ENCODE measurements at regions not wholly inside any gene's neighbourhood (a gene's known extent, or its start where the extent isn't known, plus 50 kb on each side); places are given as distances from the start of the nearest gene placed in this dataset.
A peak's percentile ranks its signal among the peaks of the same experiment; 100 is the strongest.

GRCh38 chr9:23926368-23926767 lies 100.3 kb upstream of the ELAVL2 start:
- intact Hi-C loops (cut with DNase I): no loop called here
- TF ChIP-seq POLR2A (IDR thresholded peaks at IDR 0.05) (no peak), CTCF (IDR thresholded peaks at IDR 0.05) (no peak)
- no peaks in the 10 kb centered on the region for H3K27me3 ChIP-seq

GRCh38 chr9:23914431-23915003 lies 88.5 kb upstream of the ELAVL2 start:
- no peaks in the 10 kb centered on the region for H3K4me1 ChIP-seq
- TF ChIP-seq CTCF (IDR thresholded peaks at IDR 0.05) (no peak), POLR2A (IDR thresholded peaks at IDR 0.05) (no peak)
- no peaks in the 10 kb centered on the region for H3K36me3 ChIP-seq
- H3K27me3 ChIP-seq: no peaks in the 10 kb centered on the region
- no peak overlapping the region for H3K27ac ChIP-seq
- WGBS, 4 donors: 87 to 90% (median 89%) methylated on average over 11 to 17 of the region's 17 CpGs
- intact Hi-C loops (cut with DNase I): no loop called here
- no peak overlapping the region for H3K4me3 ChIP-seq
- ATAC-seq (no peak), DNase-seq (peak in 1 of 5 donors; percentile 48)
- peaks cover 0 to 7% (median 0%) of the 10 kb centered on the region in 12 donors for H3K9me3 ChIP-seq

More at GRCh38 chr9:23926368-23926767, 100.3 kb upstream of the ELAVL2 start:
- Histone ChIP-seq H3K4me3 (no peak overlapping the region), H3K4me1 (no peaks in the 10 kb centered on the region), H3K9me3 (peaks cover 0 to 33% (median 6%) of the 10 kb centered on the region in 12 donors), H3K27ac (no peak overlapping the region), H3K36me3 (no peaks in the 10 kb centered on the region)
- DNase-seq (no peak), ATAC-seq (no peak)

- intact Hi-C loops (cut with DNase I): no loop called here
- H3K4me1 ChIP-seq: no peaks in the 10 kb centered on the region
- TF ChIP-seq CTCF (IDR thresholded peaks at IDR 0.05): no peak
- no peak for TF ChIP-seq POLR2A (IDR thresholded peaks at IDR 0.05)
- H3K27ac ChIP-seq: no peak overlapping the region
- WGBS, 4 donors: 67 to 77% (median 71%) methylated on average over 1 of the region's 1 CpG
- no peak overlapping the region for H3K4me3 ChIP-seq
- ATAC-seq: no peak
- no peaks in the 10 kb centered on the region for H3K36me3 ChIP-seq
- no peaks in the 10 kb centered on the region for H3K27me3 ChIP-seq
- DNase-seq: no peak
- H3K9me3 ChIP-seq: peaks cover 0 to 7% (median 0%) of the 10 kb centered on the region in 12 donors
These were observed 81.3 kb upstream of the ELAVL2 start for GRCh38 chr9:23907343-23907742.

GRCh38 chr9:23887781-23888180 lies 61.7 kb upstream of the ELAVL2 start:
- Histone ChIP-seq H3K27ac (no peak overlapping the region), H3K36me3 (no peaks in the 10 kb centered on the region), H3K4me1 (no peaks in the 10 kb centered on the region), H3K27me3 (no peaks in the 10 kb centered on the region), H3K4me3 (no peak overlapping the region), H3K9me3 (peaks cover 0 to 18% (median 3%) of the 10 kb centered on the region in 12 donors)
- 58 to 70% (median 66%) methylated on average over 1 of the region's 1 CpG for WGBS, 4 donors
- DNase-seq (no peak), ATAC-seq (no peak)
- intact Hi-C loops (cut with DNase I): loop anchor here in 2 of 10 donors (5.0 to 10.0 kb wide), 2 partner anchors 763 to 765 kb away; no protein-coding TSS in a partner anchor
- TF ChIP-seq POLR2A (IDR thresholded peaks at IDR 0.05) (no peak), CTCF (IDR thresholded peaks at IDR 0.05) (no peak)
